HFF-Myc (cell line): ENCODE measurements at regions not wholly inside any gene's neighbourhood (a gene's known extent, or its start where the extent isn't known, plus 50 kb on each side); places are given as distances from the start of the nearest gene placed in this dataset.
"Not testable (repeated sequence)": the region's sequence is repeated elsewhere in the genome, so short reads cannot be mapped to it uniquely, and the experiment has no call there.

Experiments
- DNase-seq: peaks from one replicate; pipeline ENCODE4 v3.0.0-alpha.2; 2011; ENCODE audit warnings: low read depth; ENCODE audit errors: extremely low read depth
- H3K4me3 ChIP-seq: replicated peaks from 2 replicates; pipeline ENCODE4 v1.5.1; 2011; ENCODE audit warnings: low read depth, mild to moderate bottlenecking, control low read depth, low read length
- CTCF ChIP-seq: IDR thresholded peaks from 2 replicates; pipeline ENCODE4 v1.5.1; 2012; ENCODE audit warnings: mild to moderate bottlenecking, low read depth, low read length, control low read depth; ENCODE audit errors: missing control alignments

GRCh38 chr2:186349508-186349907 lies 136.6 kb upstream of the ZC3H15 start:
- DNase-seq, result peak; percentile 73
- no peak for TF ChIP-seq CTCF
- no peak overlapping the region for H3K4me3 ChIP-seq

- not testable (repeated sequence) for DNase-seq, H3K4me3 ChIP-seq
These were observed 131.9 kb upstream of the ZC3H15 start for GRCh38 chr2:186354160-186354559.

GRCh38 chr2:186365406-186365805 lies 120.7 kb upstream of the ZC3H15 start:
- no peak for TF ChIP-seq CTCF
- no peak overlapping the region for H3K4me3 ChIP-seq
- DNase-seq, result no peak

GRCh38 chr2:186379052-186379451 lies 107.0 kb upstream of the ZC3H15 start:
- H3K4me3 ChIP-seq, result no peak overlapping the region
- TF ChIP-seq CTCF, result no peak
- DNase-seq, result no peak

GRCh38 chr2:186380805-186381204 lies 105.3 kb upstream of the ZC3H15 start:
- no peak overlapping the region for H3K4me3 ChIP-seq
- no peak for TF ChIP-seq CTCF
- DNase-seq, result no peak

GRCh38 chr2:186381573-186381972 lies 104.5 kb upstream of the ZC3H15 start:
- H3K4me3 ChIP-seq, result no peak overlapping the region
- TF ChIP-seq CTCF, result no peak
- DNase-seq, result no peak

- H3K4me3 ChIP-seq, result no peak overlapping the region
- DNase-seq, result no peak
- TF ChIP-seq CTCF, result no peak
These were observed 103.1 kb upstream of the ZC3H15 start for GRCh38 chr2:186382932-186383331.
